ENCODE measurements at regions not wholly inside any gene's neighbourhood (a gene's known extent, or its start where the extent isn't known, plus 50 kb on each side); places are given as distances from the start of the nearest gene placed in this dataset.

DNA sequence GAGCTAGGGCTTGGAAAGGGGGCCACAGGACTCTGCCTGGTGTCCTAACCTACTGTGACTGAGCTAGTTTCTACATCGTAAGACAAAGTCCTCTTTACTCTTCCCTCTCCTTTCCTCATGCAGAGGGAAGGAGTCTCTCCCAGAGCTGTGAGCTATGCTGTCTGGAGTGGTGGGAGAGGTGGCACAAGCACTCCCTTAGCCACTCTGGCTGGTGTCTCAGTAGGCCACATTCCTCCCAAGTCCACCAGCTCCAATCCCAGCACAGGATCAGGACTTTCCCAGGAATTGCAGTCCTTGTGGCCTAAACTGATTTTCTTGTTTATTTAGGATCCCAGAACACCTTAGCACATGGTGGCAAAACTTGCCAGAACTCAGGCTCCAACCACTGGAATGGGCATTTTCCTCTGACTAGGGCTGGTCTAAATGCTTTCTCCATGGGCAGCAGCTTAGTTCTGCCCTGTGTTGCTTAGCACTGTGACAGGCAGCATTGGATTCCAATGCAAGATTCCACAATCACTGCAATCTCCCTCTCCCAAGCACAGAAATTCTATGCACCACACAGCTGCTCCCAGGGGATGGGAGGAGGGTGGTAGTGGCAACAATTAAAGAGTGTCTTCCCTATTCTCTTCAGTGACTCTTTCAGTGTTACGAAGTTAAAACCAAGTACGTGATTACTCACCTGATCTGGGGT, 733.3 kb downstream of the HACE1 start:
- DNase-seq (ENCODE audit: extremely low read depth in 1 of 2, low read depth in 1 of 2), result no peak

GRCh38 chr6:104123227-104123626, 736.5 kb downstream of the HACE1 start:
- no peak for DNase-seq (ENCODE audit: extremely low read depth in 1 of 2, low read depth in 1 of 2)

DNA sequence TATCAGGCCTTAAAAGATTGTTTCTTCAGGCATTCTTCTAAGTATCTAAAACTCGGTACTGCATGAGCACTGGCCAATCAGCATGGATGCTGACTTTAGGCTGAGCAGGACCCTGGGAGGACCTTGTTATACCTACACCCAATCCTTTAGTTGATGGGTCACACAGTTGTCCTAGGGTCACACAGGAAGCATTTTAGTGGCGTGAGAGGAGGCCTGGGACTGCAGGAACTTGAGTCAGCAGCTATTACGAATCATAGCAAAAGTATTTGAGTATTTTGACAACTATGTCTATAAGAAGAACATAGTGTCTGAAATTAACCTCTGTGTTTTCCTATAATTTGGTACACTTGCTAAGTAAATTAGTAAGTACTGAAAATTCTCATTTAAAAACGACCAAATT, 741.4 kb downstream of the HACE1 start:
- no peak for DNase-seq (ENCODE audit: extremely low read depth in 1 of 2, low read depth in 1 of 2)

DNA sequence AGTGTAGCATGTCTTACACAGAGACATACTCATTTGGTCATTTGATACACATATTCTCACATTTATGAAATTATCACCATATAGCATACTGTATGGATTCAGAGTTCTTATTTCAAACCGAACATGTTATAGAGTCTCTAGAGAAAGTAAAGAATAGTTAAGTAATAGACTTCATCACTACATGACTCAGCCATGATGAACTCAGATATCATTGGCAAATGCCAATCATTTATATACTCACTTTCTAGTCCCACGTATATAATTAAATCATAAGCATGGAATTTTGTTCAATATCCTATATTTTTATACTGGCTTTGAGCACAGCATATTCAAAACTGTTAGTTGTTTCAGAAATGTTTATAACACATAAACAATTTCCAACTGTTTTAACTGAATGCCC, 749.9 kb downstream of the HACE1 start:
- no peak for DNase-seq (ENCODE audit: extremely low read depth in 1 of 2, low read depth in 1 of 2)

DNA sequence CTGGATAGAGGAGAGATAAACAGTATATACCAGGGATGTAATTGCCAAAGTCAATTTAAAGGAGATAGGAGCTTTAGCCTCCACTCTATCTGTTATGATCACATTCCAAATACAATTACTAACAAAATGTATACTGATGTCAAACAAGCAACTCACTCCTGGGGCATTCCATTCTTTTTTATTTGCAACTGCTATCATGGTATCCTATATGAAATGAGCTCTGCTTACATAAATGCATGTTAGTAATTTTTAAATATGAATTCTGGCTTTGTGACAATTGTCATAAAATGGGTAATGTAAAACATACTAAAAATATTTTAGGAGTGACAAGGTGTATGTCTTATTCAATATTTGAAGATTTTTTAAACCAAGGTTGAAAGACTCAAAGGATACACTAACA, 751.1 kb downstream of the HACE1 start:
- DNase-seq (ENCODE audit: extremely low read depth in 1 of 2, low read depth in 1 of 2), result no peak

GRCh38 chr6:104095661-104096416, 763.9 kb downstream of the HACE1 start:
- DNase-seq (ENCODE audit: extremely low read depth in 1 of 2, low read depth in 1 of 2), result no peak

- DNase-seq (ENCODE audit: extremely low read depth in 1 of 2, low read depth in 1 of 2), result no peak
These were observed 772.0 kb downstream of the HACE1 start for GRCh38 chr6:104087765-104088164.

DNA sequence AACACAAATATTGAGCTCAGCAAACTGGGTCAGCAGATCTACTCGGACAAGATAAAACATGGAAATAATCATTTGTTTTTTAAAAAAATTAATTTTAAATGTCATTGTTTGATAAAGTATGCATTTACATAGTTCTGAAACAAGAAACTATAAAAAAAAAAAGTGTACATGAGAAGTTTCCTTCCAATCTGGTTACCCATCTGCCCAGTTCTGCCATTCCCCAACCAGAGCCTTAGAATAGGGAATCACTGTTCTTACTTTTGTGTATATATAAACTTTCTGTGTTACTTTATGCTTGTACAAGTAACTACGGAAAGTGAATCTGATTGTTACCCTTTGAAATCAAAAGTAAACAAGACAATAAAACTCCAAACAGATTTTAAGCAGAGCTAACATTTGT, 791.4 kb downstream of the HACE1 start:
- DNase-seq (ENCODE audit: extremely low read depth in 1 of 2, low read depth in 1 of 2), result no peak

GRCh38 chr6:104064876-104065275, 794.8 kb downstream of the HACE1 start:
- DNase-seq (ENCODE audit: extremely low read depth in 1 of 2, low read depth in 1 of 2), result no peak

DNA sequence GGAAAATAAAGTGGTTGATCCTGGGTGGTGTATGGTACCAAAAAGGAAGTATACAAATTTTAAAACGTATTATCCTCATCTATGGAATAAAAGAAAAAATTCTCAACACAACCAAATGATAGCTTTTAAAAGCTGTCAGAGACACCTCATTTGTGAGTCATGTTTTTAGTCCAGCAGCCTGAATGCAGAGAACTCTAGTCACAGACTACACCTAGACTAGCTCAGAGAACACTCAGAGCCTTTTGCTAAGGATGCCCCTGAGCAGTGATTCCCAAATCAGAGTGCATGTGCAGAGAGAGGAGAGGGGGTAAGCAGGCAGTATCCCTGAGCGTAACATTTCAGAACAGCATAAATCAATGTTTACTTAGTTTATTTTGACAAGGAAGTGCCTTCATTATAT, 809.3 kb downstream of the HACE1 start:
- DNase-seq (ENCODE audit: extremely low read depth in 1 of 2, low read depth in 1 of 2), result no peak

- DNase-seq (ENCODE audit: extremely low read depth in 1 of 2, low read depth in 1 of 2), result no peak
These were observed 813.3 kb downstream of the HACE1 start for GRCh38 chr6:104046426-104046825.

DNA sequence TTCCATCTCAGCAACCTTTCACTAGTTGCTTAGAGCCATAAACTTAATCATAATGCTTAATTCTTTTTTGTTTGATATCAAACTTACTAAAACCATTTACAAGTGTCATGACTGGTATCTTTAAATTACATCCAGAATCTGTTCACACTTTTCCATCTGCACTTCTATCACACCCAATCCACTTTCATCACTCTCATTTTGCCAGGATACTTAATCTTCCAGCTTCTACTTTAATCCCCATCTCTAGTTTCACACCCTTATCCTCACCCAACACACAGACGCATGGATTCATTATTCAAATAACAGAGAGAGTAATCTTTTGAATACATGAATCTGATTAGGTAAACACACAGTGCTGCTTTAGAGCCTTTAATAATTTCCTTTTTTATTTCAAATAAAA, 828.4 kb downstream of the HACE1 start:
- DNase-seq (ENCODE audit: extremely low read depth in 1 of 2, low read depth in 1 of 2), result no peak

DNA sequence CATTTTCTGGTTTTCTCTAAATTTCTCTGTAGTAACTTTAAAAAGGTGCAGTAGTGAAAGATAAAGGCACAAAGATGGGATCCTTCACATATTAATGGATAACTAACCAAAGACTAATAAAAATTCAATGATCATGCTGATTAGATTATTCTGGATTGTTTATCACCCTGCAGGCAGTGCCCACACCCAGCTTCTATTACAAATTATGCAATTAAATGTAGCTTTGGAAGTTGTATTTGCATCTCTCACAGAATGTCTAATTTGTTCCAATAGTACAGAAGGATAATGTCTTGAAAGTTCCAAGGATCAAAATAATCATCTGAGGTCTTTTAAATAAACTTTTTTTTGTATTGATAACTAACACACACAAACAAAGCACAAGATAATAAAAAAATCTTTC, 837.6 kb downstream of the HACE1 start:
- DNase-seq (ENCODE audit: extremely low read depth in 1 of 2, low read depth in 1 of 2), result no peak

- DNase-seq (ENCODE audit: extremely low read depth in 1 of 2, low read depth in 1 of 2), result no peak
These were observed 840.5 kb downstream of the HACE1 start for GRCh38 chr6:104019075-104019753.

DNA sequence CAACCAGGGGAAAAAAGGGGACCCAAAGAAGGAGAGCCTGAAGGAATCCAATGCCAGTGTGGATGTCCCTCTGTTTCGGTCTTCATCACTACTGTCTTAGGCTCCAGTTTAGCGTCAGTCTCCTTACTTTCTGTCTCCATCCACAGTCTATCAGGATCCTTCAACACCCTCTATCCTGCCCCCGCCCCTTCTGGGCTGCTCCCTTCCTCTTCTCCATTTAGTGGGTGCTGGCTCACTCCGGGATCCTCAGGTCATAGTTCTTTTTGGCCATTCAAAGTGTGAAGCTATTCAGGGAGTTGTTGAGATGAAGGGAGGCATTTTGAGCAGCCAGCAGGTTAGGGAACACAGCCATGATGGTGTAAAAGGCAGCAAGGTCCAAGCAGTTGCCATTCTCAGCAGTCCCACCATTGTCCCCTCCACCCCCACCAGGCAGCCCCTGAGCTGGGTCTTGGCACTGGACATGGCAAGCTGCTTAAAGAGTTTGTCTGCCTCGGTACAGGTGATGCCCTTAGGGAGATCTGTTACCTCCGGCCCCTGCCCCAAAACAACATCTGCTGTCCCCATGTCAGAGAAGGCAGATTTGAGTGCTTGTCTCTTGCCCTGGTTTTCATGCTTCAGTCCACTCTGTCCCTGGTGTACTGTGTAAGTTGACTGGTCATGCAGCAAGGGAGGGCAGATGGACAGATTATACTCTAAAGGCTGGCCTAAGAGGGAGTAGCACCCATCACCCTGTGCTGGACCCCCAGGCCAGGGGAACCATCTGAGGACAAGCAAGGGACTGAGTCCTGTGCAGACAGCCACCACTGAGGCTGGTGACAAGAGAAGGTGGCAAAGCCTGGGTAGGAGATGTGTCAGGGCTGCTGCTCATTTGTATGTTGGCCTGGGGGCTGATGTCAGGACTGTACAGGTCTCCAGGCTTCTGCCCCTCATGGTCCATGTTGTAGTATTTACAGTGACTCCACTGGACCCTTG, 842.0 kb downstream of the HACE1 start:
- DNase-seq (ENCODE audit: extremely low read depth in 1 of 2, low read depth in 1 of 2), result no peak

- DNase-seq (ENCODE audit: extremely low read depth in 1 of 2, low read depth in 1 of 2), result no peak
These were observed 845.4 kb downstream of the HACE1 start for GRCh38 chr6:104014163-104014959.

DNA sequence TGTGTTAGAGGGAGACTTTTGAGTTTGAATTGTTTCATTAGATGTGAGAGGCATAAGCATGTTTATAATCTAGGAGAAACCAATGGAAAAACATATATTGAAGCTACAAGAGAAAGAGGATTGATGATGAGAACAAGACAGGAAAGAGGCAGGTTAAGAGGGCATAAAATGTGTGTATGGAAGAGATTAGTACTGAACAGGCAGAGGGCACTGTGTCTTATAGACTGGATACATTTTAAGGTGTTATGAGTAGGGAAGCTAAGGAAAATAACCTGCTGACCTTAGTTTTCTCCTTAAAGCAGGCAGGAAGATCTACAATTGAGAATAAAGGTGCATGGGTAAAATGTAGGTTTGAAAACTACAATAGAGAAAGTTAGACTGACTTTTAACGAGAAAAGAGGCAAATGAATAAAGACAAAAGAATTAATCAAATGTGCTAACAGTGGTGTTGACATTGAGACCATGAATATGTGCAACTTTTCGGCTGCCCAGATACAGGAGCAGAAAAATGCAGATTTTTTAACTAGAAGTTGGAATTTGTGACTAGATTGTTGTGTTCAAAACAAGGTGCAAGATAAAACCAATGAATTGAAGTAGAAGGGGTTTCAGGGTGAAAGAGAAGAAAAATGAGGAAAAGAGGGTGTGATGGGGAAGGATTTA, 846.3 kb downstream of the HACE1 start:
- no peak for DNase-seq (ENCODE audit: extremely low read depth in 1 of 2, low read depth in 1 of 2)

- no peak for DNase-seq (ENCODE audit: extremely low read depth in 1 of 2, low read depth in 1 of 2)
These were observed 848.8 kb downstream of the HACE1 start for GRCh38 chr6:104010897-104011296.

- DNase-seq (ENCODE audit: extremely low read depth in 1 of 2, low read depth in 1 of 2), result no peak
These were observed 855.8 kb downstream of the HACE1 start for GRCh38 chr6:104003803-104004516.

Measured in stimulated activated CD8-positive, alpha-beta memory T cell treated with anti-CD3 and anti-CD28 coated beads, Interleukin-7, amount 100 ng/mL, for 48 hours (primary cell).